ENCODE measurements at regions not wholly inside any gene's neighbourhood (a gene's known extent, or its start where the extent isn't known, plus 50 kb on each side); places are given as distances from the start of the nearest gene placed in this dataset.

- no peak for TF ChIP-seq CTCF (IDR thresholded peaks at IDR 0.05; ENCODE audit: borderline replicate concordance, extremely low read depth, low read length, poor library complexity, severe bottlenecking)
- TF ChIP-seq EZH2 (IDR thresholded peaks at IDR 0.05; ENCODE audit: borderline replicate concordance, low read depth, low read length, severe bottlenecking): no peak
These were observed 375.9 kb downstream of the TNS1 start for GRCh38 chr2:217626926-217627325.
